Endothelial cell of umbilical vein (primary cell): ENCODE measurements at regions not wholly inside any gene's neighbourhood (a gene's known extent, or its start where the extent isn't known, plus 50 kb on each side); places are given as distances from the start of the nearest gene placed in this dataset.

Experiments used
- CTCF ChIP-seq, 2 donors: IDR thresholded peaks; 1 replicate in 1 of 2; 2 replicates in 1 of 2; pipeline ENCODE4 v1.5.1; 2011; ENCODE audit warnings: low read length in 2 of 2, mild to moderate bottlenecking in 2 of 2, moderate library complexity in 2 of 2, control low read depth in 1 of 2, inconsistent platforms in 1 of 2, low read depth in 1 of 2; ENCODE audit not compliant: insufficient read depth in 1 of 2; ENCODE audit errors: extremely low read depth in 1 of 2
- MAX ChIP-seq: IDR thresholded peaks from 2 replicates; pipeline ENCODE4 v1.6.1; 2011; ENCODE audit not compliant: insufficient read depth, insufficient read length
- POLR2A ChIP-seq: IDR thresholded peaks from 2 replicates; pipeline ENCODE4 v1.6.1; 2012; ENCODE audit warnings: low read depth, mild to moderate bottlenecking, control low read depth, low read length
- POLR2AphosphoS5 ChIP-seq: IDR thresholded peaks from 2 replicates; pipeline ENCODE4 v1.6.1; 2012; ENCODE audit warnings: low read depth, mild to moderate bottlenecking, control low read depth, low read length, moderate library complexity; ENCODE audit not compliant: insufficient read depth

DNA sequence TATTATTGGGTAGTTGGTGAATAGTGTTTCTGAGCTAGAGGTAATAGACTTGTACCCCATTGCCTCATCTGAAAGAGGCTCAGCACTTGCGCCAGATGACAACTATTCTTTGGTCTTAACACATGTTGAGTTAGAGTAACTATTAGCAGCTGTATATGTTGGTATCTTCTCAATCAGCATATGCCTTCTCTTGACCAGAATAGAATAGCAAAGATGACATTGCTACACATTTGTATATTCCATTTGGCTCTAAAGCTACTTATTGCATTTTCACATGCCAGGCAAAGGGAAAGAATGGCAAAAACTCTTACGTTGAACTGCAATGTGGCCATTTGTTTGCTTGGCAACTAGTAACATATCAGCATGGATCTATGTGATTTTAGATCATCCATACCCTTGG lies 173.8 kb upstream of the AGR3 start:
- no peak for TF ChIP-seq CTCF (IDR thresholded peaks at IDR 0.05; ENCODE audit: extremely low read depth in 1 of 2, insufficient read depth in 1 of 2, low read depth in 1 of 2, low read length in 2 of 2)
- TF ChIP-seq POLR2A, result no peak
- no peak for TF ChIP-seq POLR2AphosphoS5
- TF ChIP-seq MAX, result no peak
